ENCODE measurements at regions not wholly inside any gene's neighbourhood (a gene's known extent, or its start where the extent isn't known, plus 50 kb on each side); places are given as distances from the start of the nearest gene placed in this dataset.

GRCh38 chr5:135263022-135263668 lies 135.9 kb downstream of the MACROH2A1 start (continued):
- TF ChIP-seq ZFP36L2 (CRISPR knock-in tag; IDR thresholded peaks at IDR 0.05) (no peak), HES4 (CRISPR knock-in tag; IDR thresholded peaks at IDR 0.05; ENCODE audit: borderline replicate concordance) (no peak), FLYWCH1 (CRISPR knock-in tag; IDR thresholded peaks at IDR 0.05) (no peak), SCMH1 (CRISPR knock-in tag; IDR thresholded peaks at IDR 0.05; ENCODE audit: borderline replicate concordance) (no peak), SP2 (CRISPR knock-in tag; IDR thresholded peaks at IDR 0.05) (no peak), ZNF446 (CRISPR knock-in tag; IDR thresholded peaks at IDR 0.05) (no peak), GABPB1 (CRISPR knock-in tag; IDR thresholded peaks at IDR 0.05) (peak; percentile 55; the same call in 1 of the 2 replicates), SMARCE1 (IDR thresholded peaks at IDR 0.05; ENCODE audit: borderline replicate concordance) (no peak), RELA (CRISPR knock-in tag; IDR thresholded peaks at IDR 0.05) (no peak), NR2C2 (CRISPR knock-in tag; IDR thresholded peaks at IDR 0.05; ENCODE audit: borderline replicate concordance) (peak; percentile 64; the same call in 1 of the 2 replicates), ZNF703 (CRISPR knock-in tag; IDR thresholded peaks at IDR 0.05; ENCODE audit: borderline replicate concordance) (0 out of 2 replicates have a peak, but pooled peaks have one; percentile 48), TOPORS (CRISPR knock-in tag; IDR thresholded peaks at IDR 0.05) (no peak), ZNF337 (CRISPR knock-in tag; IDR thresholded peaks at IDR 0.05; ENCODE audit: borderline replicate concordance, low read depth) (no peak), IRF1 (CRISPR knock-in tag; IDR thresholded peaks at IDR 0.05; ENCODE audit: low read depth) (no peak), SETDB1 (CRISPR knock-in tag; IDR thresholded peaks at IDR 0.05; ENCODE audit: borderline replicate concordance) (no peak), TGIF2 (CRISPR knock-in tag; IDR thresholded peaks at IDR 0.05) (peak; percentile 61; the same call in 1 of the 2 replicates), TMF1 (CRISPR knock-in tag; IDR thresholded peaks at IDR 0.05; ENCODE audit: low read depth) (no peak), ZFP36 (IDR thresholded peaks at IDR 0.05; ENCODE audit: borderline replicate concordance, low read depth, low read length, partially characterized antibody) (no peak), BRF2 (CRISPR knock-in tag; IDR thresholded peaks at IDR 0.05) (no peak), LBX2 (CRISPR knock-in tag; IDR thresholded peaks at IDR 0.05; ENCODE audit: borderline replicate concordance) (no peak), ZNF724P (CRISPR knock-in tag; IDR thresholded peaks at IDR 0.05; ENCODE audit: borderline replicate concordance) (0 out of 2 replicates have a peak, but pooled peaks have one; percentile 39), FOXA1 (IDR thresholded peaks at IDR 0.05) (no peak), FOXA1 (CRISPR knock-in tag; IDR thresholded peaks at IDR 0.05) (peak; percentile 56; the same call in 1 of the 2 replicates)
- TF ChIP-seq, protein P1, sequence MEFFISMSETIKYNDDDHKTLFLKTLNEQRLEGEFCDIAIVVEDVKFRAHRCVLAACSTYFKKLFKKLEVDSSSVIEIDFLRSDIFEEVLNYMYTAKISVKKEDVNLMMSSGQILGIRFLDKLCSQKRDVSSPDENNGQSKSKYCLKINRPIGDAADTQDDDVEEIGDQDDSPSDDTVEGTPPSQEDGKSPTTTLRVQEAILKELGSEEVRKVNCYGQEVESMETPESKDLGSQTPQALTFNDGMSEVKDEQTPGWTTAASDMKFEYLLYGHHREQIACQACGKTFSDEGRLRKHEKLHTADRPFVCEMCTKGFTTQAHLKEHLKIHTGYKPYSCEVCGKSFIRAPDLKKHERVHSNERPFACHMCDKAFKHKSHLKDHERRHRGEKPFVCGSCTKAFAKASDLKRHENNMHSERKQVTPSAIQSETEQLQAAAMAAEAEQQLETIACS (CRISPR knock-in tag; IDR thresholded peaks at IDR 0.05) = no peak
- TF ChIP-seq, protein P2, sequence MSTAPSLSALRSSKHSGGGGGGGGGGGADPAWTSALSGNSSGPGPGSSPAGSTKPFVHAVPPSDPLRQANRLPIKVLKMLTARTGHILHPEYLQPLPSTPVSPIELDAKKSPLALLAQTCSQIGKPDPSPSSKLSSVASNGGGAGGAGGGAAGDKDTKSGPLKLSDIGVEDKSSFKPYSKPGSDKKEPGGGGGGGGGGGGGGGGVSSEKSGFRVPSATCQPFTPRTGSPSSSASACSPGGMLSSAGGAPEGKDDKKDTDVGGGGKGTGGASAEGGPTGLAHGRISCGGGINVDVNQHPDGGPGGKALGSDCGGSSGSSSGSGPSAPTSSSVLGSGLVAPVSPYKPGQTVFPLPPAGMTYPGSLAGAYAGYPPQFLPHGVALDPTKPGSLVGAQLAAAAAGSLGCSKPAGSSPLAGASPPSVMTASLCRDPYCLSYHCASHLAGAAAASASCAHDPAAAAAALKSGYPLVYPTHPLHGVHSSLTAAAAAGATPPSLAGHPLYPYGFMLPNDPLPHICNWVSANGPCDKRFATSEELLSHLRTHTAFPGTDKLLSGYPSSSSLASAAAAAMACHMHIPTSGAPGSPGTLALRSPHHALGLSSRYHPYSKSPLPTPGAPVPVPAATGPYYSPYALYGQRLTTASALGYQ (CRISPR knock-in tag; IDR thresholded peaks at IDR 0.05) = no peak

Data from HepG2 (cell line).